Fibroblast of skin of back (primary cell): ENCODE measurements at regions not wholly inside any gene's neighbourhood (a gene's known extent, or its start where the extent isn't known, plus 50 kb on each side); places are given as distances from the start of the nearest gene placed in this dataset.

Source experiments
- DNase-seq: peaks from one replicate; pipeline ENCODE4 v3.0.0-alpha.2; 2013

- no peak for DNase-seq
These were observed 208.2 kb downstream of the THBS2 start for GRCh38 chr6:169045486-169045885.

GRCh38 chr6:169044381-169045230 is 209.0 kb downstream of the THBS2 start:
- peak; percentile 14 for DNase-seq

GRCh38 chr6:169042061-169042460 is 211.6 kb downstream of the THBS2 start:
- no peak for DNase-seq

- no peak for DNase-seq
These were observed 212.6 kb downstream of the THBS2 start for GRCh38 chr6:169041078-169041477.

- no peak for DNase-seq
These were observed 215.0 kb downstream of the THBS2 start for GRCh38 chr6:169038691-169039090.

GRCh38 chr6:169035385-169036240 is 218.0 kb downstream of the THBS2 start:
- DNase-seq: peak; percentile 88

- peak; percentile 61 for DNase-seq
These were observed 219.0 kb downstream of the THBS2 start for GRCh38 chr6:169034516-169035167.

- DNase-seq: no peak
These were observed 223.8 kb downstream of the THBS2 start for GRCh38 chr6:169029861-169030260.

GRCh38 chr6:169028343-169028742 is 225.3 kb downstream of the THBS2 start:
- DNase-seq: no peak

GRCh38 chr6:169026175-169026574 is 227.5 kb downstream of the THBS2 start:
- DNase-seq: no peak

- DNase-seq: no peak
These were observed 229.5 kb downstream of the THBS2 start for GRCh38 chr6:169024047-169024660.

GRCh38 chr6:169023161-169023874 is 230.3 kb downstream of the THBS2 start:
- no peak for DNase-seq

- DNase-seq: no peak
These were observed 231.6 kb downstream of the THBS2 start for GRCh38 chr6:169022079-169022478.

GRCh38 chr6:169020821-169021220 is 232.8 kb downstream of the THBS2 start:
- DNase-seq: no peak

- no peak for DNase-seq
These were observed 233.7 kb downstream of the THBS2 start for GRCh38 chr6:169019727-169020491.

- no peak for DNase-seq
These were observed 234.5 kb downstream of the THBS2 start for GRCh38 chr6:169019111-169019510.

GRCh38 chr6:169016758-169017157 is 236.9 kb downstream of the THBS2 start:
- DNase-seq: no peak

GRCh38 chr6:169014211-169015197 is 239.1 kb downstream of the THBS2 start:
- no peak for DNase-seq

- DNase-seq: no peak
These were observed 244.0 kb downstream of the THBS2 start for GRCh38 chr6:169009628-169010027.
